ENCODE measurements at regions not wholly inside any gene's neighbourhood (a gene's known extent, or its start where the extent isn't known, plus 50 kb on each side); places are given as distances from the start of the nearest gene placed in this dataset.

DNA sequence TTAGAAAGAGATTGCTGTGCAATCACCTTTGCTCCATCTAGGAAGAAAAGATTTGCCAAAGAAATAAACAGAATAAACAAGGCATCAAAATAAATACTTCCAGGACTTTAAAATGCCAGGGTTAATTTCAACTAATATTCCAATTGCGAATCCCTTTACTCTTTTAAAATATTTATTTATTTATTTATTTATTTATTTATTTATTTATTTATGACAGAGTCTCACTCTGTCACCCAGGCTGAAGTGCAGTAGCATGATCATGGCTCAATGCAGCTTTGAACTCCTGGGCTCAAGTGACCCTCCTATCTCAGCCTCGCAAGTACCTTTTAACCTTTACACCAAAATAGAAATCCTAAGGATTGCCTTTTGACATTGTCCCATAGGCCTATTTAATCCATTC is 191.1 kb downstream of the EDN1 start:
- TF ChIP-seq, protein P1, sequence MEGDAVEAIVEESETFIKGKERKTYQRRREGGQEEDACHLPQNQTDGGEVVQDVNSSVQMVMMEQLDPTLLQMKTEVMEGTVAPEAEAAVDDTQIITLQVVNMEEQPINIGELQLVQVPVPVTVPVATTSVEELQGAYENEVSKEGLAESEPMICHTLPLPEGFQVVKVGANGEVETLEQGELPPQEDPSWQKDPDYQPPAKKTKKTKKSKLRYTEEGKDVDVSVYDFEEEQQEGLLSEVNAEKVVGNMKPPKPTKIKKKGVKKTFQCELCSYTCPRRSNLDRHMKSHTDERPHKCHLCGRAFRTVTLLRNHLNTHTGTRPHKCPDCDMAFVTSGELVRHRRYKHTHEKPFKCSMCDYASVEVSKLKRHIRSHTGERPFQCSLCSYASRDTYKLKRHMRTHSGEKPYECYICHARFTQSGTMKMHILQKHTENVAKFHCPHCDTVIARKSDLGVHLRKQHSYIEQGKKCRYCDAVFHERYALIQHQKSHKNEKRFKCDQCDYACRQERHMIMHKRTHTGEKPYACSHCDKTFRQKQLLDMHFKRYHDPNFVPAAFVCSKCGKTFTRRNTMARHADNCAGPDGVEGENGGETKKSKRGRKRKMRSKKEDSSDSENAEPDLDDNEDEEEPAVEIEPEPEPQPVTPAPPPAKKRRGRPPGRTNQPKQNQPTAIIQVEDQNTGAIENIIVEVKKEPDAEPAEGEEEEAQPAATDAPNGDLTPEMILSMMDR (IDR thresholded peaks at IDR 0.05): no peak
- DNase-seq: no peak
- no peak overlapping the region for H3K27ac ChIP-seq
- intact Hi-C loops (cut with DNase I): no loop called here
- H3K9me3 ChIP-seq: no peaks in the 10 kb centered on the region
- no peaks in the 10 kb centered on the region for H3K27me3 ChIP-seq
- H3K4me1 ChIP-seq: no peaks in the 10 kb centered on the region
- H3K4me3 ChIP-seq: no peak overlapping the region
- H3K9ac ChIP-seq (ENCODE audit: low read depth in 2 of 2, low read length in 2 of 2): no peak overlapping the region
- no peaks in the 10 kb centered on the region for H3K36me3 ChIP-seq

DNA sequence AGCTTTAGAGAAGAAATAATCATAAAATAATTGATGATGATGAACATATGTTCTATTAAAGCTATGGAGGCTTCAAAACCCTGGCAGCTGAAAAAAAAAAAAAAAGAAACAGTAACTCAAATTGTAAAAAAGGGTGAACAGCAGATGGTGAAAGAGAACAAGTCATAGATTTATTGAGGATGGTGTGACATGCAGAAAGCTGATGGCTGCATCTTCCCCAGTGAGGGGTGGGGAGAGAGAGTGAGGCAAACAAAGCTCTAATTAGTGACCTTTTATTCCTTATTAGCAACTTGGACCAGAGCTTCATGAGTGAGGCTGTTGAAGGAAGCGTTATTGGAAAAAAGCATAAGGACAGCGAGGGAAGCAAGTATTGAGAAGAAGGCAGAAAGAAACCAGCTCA is 191.7 kb downstream of the EDN1 start:
- H3K27me3 ChIP-seq: no peaks in the 10 kb centered on the region
- H3K4me1 ChIP-seq: no peaks in the 10 kb centered on the region
- H3K4me3 ChIP-seq: no peak overlapping the region
- no peak overlapping the region for H3K27ac ChIP-seq
- intact Hi-C loops (cut with DNase I): no loop called here
- TF ChIP-seq, protein P1 (IDR thresholded peaks at IDR 0.05): no peak
- H3K36me3 ChIP-seq: no peaks in the 10 kb centered on the region
- DNase-seq: no peak
- no peaks in the 10 kb centered on the region for H3K9me3 ChIP-seq
- no peak overlapping the region for H3K9ac ChIP-seq (ENCODE audit: low read depth in 2 of 2, low read length in 2 of 2)

- Histone ChIP-seq H3K27me3 (no peaks in the 10 kb centered on the region), H3K9ac (ENCODE audit: low read depth in 2 of 2, low read length in 2 of 2) (no peak overlapping the region), H3K9me3 (no peaks in the 10 kb centered on the region), H3K4me1 (no peaks in the 10 kb centered on the region), H3K4me3 (no peak overlapping the region), H3K27ac (no peak overlapping the region), H3K36me3 (no peaks in the 10 kb centered on the region)
- no peak for DNase-seq
- TF ChIP-seq, protein P1 (IDR thresholded peaks at IDR 0.05): no peak
- intact Hi-C loops (cut with DNase I): no loop called here
Observed at GRCh38 chr6:12482386-12483375, 192.5 kb downstream of the EDN1 start.

- H3K4me1 ChIP-seq: no peaks in the 10 kb centered on the region
- intact Hi-C loops (cut with DNase I): no loop called here
- no peak overlapping the region for H3K4me3 ChIP-seq
- H3K9ac ChIP-seq (ENCODE audit: low read depth in 2 of 2, low read length in 2 of 2): no peak overlapping the region
- no peaks in the 10 kb centered on the region for H3K27me3 ChIP-seq
- TF ChIP-seq, protein P1 (IDR thresholded peaks at IDR 0.05): no peak
- H3K9me3 ChIP-seq: no peaks in the 10 kb centered on the region
- no peak overlapping the region for H3K27ac ChIP-seq
- DNase-seq: no peak
- no peaks in the 10 kb centered on the region for H3K36me3 ChIP-seq
Observed at GRCh38 chr6:12483712-12484111, 193.6 kb downstream of the EDN1 start.

GRCh38 chr6:12484519-12484918 is 194.4 kb downstream of the EDN1 start:
- Histone ChIP-seq H3K4me3 (no peak overlapping the region), H3K4me1 (no peaks in the 10 kb centered on the region), H3K9ac (ENCODE audit: low read depth in 2 of 2, low read length in 2 of 2) (no peak overlapping the region), H3K9me3 (no peaks in the 10 kb centered on the region), H3K27me3 (no peaks in the 10 kb centered on the region), H3K36me3 (no peaks in the 10 kb centered on the region), H3K27ac (no peak overlapping the region)
- TF ChIP-seq, protein P1 (IDR thresholded peaks at IDR 0.05): no peak
- intact Hi-C loops (cut with DNase I): no loop called here
- DNase-seq: no peak
